ENCODE measurements at regions not wholly inside any gene's neighbourhood (a gene's known extent, or its start where the extent isn't known, plus 50 kb on each side); places are given as distances from the start of the nearest gene placed in this dataset.

- DNase-seq: no peak
These were observed 447.6 kb upstream of the TMPO start for GRCh38 chr12:98067795-98068194.

GRCh38 chr12:98073610-98074009, 441.8 kb upstream of the TMPO start:
- no peak for DNase-seq

DNA sequence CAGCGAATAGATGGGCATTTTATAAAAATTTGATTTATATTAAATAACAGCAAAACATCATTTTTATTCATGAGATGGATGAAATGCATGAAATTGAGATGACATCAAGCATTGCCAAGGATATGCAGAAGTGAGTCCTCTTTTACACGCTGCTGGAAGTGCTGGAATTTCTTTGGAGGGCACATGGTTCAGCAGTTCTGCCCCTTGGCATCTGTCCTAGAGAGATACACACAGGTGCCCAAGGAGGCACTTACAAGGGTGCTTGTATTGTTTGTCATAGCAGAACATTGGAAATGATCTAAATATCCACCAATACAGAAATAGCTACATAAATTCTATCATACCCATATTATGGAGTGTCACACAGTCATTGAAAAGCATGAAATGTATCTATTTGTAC, 441.1 kb upstream of the TMPO start:
- no peak for DNase-seq

DNA sequence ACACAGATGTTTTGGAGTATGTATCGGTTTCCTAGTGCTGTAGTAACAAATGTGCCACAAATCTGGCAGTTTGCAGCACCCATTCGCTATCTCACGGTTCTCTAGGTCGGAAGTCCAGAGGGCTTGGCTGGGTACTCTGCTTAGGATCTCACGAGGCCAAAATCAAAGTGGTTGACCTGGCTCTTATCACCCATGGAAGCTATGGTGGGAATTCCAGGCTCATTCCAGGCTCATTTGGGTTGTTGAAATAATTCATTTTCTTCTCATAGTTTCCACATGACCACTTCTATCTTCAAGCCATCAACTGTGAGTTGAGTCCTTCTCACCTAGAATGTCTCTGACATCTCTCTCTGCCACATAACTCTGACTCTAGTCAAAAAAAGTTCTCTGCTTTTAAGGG, 431.0 kb upstream of the TMPO start:
- DNase-seq: no peak

DNA sequence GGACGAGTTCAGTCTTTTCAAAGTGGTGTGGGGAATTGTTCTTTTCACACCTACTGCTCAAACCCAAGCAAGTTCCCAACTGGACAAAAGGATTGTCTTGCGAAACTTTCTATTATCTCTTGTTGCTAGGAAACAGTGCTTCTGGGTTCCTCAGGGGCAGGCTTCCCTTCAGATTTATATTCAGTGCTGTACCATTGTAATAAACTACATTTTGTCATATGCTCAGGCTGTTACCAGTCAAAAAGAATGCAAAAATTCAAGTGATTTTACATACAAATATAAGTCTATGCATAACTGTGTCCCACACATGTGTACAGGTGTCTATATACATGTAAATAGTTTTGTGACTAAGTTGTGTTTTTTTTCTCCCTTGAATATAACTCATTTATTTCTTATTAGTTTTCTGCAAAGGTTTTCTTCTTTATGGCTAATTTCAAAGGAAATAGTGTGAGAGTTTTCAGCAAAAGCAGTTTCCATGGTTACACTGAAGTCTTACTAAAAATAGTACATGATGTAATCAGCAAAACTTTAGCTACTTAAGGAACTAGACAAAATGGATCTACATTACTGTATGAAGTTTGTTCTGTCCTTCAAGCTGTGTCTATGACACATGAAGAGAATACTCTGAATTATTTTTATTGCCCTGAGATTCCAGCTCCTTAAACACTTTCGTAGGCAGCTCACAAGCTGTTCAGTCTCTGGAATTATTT, 430.2 kb upstream of the TMPO start:
- DNase-seq: no peak

- no peak for DNase-seq
These were observed 424.7 kb upstream of the TMPO start for GRCh38 chr12:98090731-98091130.

- no peak for DNase-seq
These were observed 419.0 kb upstream of the TMPO start for GRCh38 chr12:98096436-98096835.

GRCh38 chr12:98106031-98106683, 409.2 kb upstream of the TMPO start:
- no peak for DNase-seq

- no peak for DNase-seq
These were observed 406.1 kb upstream of the TMPO start for GRCh38 chr12:98109266-98109665.

GRCh38 chr12:98110536-98110935, 404.9 kb upstream of the TMPO start:
- no peak for DNase-seq

GRCh38 chr12:98113548-98113947, 401.8 kb upstream of the TMPO start:
- DNase-seq: no peak

GRCh38 chr12:98121963-98122362, 393.4 kb upstream of the TMPO start:
- no peak for DNase-seq

GRCh38 chr12:98123021-98123461, 392.3 kb upstream of the TMPO start:
- no peak for DNase-seq

GRCh38 chr12:98126637-98127335, 388.6 kb upstream of the TMPO start:
- DNase-seq: no peak

DNA sequence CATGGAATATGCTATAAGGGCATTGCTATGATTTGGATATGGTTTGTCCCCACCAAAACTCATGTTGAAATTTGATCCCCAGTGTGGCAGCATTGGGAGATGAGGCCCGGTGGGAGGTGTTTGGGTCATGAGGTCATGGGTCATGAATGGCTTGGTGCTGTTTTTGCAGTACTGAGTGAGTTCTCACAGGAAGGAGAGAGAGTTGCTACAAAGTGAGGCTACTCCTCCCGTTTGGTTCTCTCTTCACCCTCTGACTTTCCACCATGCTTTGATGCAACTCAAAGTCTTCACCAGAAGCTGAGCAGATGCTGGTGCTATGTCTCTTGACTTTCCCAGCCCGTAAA, 388.1 kb upstream of the TMPO start:
- no peak for DNase-seq

DNA sequence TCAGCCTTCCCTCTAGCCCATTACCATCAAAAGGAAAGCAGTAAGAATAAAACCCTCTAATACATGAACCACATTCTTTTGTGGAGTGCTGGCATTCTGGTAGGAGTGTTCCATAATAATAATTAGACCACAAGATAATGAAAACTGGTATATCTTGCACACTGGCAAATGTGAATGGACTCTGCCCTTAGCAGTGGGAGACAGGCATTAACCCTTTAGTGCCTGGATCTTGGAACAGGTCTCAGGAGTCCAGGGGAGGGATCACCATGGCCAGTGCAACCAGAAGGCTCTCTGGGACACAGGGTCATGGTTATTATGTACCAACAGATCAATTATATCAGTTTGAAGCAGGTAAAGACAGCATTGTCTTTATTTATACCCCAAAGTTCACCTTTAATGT, 387.5 kb upstream of the TMPO start:
- DNase-seq: no peak

DNA sequence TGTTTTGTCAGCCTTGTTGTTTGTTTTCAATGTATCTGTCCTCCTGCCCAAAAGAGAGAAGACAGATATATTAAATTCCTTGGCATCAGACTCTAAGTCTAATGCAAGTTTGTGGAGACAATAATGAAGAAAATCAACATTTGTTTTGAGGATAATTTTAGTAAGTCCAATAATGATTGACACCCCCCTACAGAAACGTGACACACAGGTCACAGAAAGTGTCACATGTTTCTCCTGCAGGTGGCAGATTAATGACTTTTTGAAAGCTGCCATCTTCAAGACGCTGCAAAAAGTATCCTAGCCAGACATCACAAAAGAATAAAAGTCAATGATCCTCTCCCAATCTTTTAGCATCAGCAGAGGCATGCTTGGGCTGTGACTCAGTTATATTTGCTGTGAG, 378.8 kb upstream of the TMPO start:
- no peak for DNase-seq

- no peak for DNase-seq
These were observed 378.1 kb upstream of the TMPO start for GRCh38 chr12:98137278-98137677.

DNA sequence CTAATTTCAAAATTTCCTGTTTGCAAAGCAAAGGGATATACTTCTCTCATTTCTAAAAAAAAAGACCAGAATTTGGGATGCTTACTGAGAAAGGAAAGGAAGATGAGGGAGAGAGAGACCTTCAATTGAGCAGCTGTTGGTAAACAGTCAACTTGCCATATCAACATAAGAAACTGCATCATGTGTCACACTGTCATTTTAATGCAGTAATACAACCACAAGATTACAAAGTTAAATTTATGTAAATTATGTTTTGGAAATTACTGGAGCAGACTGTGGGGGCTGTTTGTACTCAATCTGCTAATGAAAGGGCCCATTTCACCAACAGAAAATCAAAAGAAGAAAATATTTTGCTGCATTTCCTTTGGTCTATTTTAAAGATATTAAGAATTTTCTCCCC, 370.4 kb upstream of the TMPO start:
- DNase-seq: no peak

GRCh38 chr12:98146043-98146442, 369.3 kb upstream of the TMPO start:
- no peak for DNase-seq

- no peak for DNase-seq
These were observed 368.9 kb upstream of the TMPO start for GRCh38 chr12:98146487-98146886.

DNA sequence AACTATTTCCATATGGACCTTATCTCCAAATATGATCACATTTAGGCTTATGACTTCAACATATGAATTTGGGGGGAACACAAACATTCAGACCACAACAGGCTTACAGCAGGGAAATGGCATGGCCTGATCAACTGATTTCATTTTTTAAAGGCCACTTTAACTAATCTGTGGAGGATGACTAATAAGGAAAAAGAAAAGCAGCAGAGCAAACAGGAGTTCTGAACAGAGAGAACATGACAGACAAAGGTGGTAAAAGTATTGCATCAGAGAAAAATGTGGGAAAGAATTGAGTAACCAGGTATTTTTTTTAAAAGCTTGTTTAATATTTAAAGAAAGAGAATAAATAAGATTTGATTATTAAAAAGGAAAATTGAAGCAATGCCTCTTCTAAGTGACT, 366.1 kb upstream of the TMPO start:
- DNase-seq: no peak

DNA sequence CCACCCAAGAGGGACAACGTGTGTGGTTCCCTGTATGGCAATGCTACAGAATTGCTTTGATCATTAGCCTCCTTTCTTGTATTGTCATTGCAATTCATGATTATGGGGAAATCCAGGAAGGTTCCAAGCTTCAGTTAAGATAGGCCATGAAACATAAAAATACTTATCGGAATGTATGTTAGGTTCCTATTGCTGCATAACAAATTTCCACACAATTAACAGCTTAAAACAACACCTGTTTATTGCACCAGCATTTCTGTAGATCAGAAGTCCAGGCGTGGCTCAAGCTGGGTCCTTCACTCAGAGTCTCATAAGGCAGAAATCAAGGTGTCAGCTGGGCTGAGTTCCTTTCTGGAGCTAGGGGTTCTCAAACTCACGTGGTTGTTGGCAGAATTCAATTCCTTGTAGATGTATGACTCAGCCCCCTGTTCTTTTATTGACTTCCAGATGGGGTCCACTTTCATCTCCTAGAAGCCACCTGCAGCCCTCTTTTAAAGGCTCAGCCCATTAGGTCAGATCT, 365.6 kb upstream of the TMPO start:
- no peak for DNase-seq

DNA sequence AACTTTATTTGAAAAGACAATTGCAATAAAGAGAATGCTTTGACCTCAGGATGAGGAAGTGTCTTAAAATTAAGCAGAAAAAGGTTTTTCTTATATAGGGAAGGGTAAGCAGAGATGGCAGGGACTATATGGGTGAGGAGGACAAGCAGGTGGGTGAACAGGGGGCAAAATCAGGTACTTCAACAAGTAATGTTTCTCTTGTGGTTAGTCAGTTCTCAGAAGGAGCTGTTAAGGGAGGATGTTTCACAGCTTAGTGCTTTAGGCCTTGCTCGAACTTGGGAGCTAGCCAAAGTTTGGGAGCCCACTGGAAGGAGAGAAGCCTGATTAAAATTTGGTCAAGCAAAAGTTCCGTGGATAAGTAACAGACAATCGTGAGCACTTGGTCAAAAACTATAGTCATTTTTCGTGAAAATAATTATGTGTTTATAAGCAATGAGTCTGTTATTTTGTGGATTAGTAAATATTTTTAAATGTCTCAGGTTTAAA, 364.2 kb upstream of the TMPO start:
- no peak for DNase-seq
